C1 segment of cervical spinal cord (tissue), 14 donors: ENCODE measurements at regions not wholly inside any gene's neighbourhood (a gene's known extent, or its start where the extent isn't known, plus 50 kb on each side); places are given as distances from the start of the nearest gene placed in this dataset.
A peak's percentile ranks its signal among the peaks of the same experiment; 100 is the strongest.
"Not testable (repeated sequence)": the region's sequence is repeated elsewhere in the genome, so short reads cannot be mapped to it uniquely, and the experiment has no call there.

Experiments
- DNase-seq, 14 donors: peaks; one replicate each; lab custom pipeline; 2025; lab: John Stamatoyannopoulos, UW

DNA sequence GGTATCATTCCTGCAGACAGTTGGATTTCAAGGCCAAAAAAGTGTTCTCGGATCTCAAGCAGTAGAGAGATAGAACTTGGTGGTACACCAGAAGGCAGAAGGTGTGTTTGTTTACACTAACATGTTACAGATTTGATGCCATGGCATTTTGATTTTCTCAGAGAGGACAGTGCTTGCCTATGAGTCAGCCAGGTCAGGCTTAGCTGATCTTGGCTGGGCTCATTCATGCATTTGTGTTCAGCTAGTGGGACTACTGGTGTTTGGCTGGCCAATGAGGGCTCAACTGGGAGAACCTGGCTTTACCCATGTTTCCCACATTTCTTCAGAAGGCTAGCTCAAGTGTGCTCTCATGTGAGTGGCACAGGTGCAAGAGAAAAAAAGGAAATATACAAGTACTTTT lies 162.0 kb downstream of the C1D start:
- DNase-seq, result no peak

GRCh38 chr2:67904566-67904965 lies 158.2 kb downstream of the C1D start:
- DNase-seq, result no peak

DNA sequence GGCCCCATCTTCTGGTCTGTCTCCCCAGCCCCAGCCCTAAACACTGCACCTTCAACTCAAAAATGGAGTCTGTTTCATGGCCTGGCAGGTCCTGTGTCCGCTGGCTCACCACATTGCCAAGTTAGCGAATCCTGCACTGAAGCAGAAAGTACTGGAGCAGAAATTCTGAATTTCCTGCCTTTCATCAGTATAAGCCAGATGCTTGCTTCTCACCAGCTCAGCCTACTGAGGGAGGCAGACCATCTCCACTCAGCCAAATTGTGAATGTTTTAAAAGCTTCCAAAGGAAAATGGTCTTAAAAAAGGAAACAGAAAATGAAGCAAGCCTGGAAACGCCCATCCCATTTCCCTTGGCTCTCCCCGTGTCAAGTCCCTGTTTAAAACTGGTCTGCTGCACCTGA lies 157.8 kb downstream of the C1D start:
- no peak for DNase-seq

DNA sequence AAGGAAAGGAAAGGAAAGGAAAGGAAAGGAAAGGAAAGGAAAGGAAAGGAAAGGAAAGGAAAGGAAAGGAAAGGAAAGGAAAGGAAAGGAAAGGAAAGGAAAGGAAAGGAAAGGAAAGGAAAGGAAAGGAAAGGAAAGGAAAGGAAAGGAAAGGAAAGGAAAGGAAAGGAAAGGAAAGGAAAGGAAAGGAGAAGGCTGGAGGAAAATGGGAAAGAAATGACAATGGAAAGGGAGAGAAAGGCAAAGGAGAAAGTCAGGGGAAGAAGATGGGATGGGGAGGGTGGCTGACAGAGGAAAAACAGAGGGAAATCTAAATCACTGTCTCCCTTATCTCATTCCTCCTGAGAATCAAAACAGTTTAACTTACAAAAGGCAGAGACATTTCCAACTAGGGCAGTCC lies 156.3 kb downstream of the C1D start:
- DNase-seq, result not testable (repeated sequence)

- DNase-seq, result no peak
Observed at GRCh38 chr2:67917332-67918054, 145.3 kb downstream of the C1D start.

DNA sequence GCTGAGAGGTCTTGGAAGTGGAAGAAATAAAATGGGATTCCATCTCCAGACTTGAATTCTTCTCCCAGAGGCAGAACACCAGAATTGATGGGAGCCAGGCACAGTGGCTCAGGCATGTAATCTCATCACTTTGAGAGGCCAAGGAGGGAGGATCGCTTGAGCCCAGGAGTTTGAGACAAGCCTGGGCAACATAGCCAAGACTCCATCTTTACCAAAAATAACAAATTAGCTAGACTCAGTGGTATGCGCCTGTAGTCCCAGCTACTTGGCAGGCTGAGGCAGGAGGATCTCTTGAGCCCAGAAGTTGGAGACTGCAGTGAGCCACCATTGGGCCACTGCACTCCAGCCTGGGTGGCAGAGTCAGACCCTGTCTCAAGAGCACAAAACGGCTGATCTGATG lies 144.3 kb downstream of the C1D start:
- no peak for DNase-seq

DNA sequence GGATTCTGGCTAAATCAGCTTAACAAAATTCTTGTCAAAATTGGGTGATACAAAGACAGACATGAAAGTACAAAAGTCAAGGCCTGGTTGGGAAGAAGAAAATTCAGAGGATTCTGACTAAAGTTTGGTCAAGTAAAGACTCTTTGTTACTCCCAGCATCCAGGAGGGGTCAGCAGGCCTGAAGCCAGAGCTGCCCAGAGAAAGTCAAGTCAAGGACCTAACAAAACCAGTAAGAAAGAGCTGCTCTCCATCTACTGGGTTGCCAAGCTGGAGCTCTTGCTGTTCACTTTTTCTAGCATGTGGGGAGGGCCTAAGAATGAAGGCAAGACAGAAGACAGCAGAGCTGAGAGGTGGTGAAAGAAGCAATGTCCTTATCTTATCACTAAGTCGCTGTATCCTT lies 143.3 kb downstream of the C1D start:
- DNase-seq, result no peak

DNA sequence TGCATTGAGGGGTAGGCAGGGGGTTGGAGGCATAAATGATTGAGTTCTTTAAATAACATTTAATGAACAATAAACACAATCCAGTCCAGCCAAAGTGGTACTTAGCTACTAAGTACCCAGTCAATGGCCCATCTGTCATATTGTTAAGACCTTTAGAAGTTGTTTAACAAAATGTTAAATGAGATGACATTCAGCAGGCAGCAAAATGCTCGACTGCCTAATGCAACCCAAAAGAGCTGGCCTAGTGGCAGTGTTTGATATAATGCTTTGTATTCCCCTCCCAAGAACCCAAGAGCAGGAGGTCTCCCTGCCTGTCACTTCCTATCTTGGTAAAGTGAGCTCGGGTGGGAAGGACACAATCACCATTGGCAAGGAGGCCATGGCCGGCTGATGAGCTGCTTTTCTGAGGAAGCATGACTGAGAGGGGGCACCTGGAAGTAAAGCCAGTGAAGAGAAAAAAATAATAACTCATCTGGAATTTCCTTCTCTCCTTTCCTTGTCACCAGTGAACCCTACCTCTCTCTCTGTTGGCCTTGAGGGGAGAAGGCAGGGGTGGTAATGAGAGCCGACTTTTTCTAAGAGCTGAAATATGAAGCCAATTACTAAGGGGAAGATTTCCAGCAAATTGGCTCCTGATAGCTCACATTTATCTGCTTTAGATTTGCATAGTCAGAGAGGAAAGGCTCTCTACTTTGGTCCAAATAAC lies 140.6 kb downstream of the C1D start:
- DNase-seq, result no peak

GRCh38 chr2:67923696-67924095 lies 139.1 kb downstream of the C1D start:
- no peak for DNase-seq

GRCh38 chr2:67927501-67927900 lies 135.3 kb downstream of the C1D start:
- no peak for DNase-seq

GRCh38 chr2:67930156-67930555 lies 132.6 kb downstream of the C1D start:
- DNase-seq, result no peak

GRCh38 chr2:67936969-67937368 lies 125.8 kb downstream of the C1D start:
- DNase-seq, result no peak

DNA sequence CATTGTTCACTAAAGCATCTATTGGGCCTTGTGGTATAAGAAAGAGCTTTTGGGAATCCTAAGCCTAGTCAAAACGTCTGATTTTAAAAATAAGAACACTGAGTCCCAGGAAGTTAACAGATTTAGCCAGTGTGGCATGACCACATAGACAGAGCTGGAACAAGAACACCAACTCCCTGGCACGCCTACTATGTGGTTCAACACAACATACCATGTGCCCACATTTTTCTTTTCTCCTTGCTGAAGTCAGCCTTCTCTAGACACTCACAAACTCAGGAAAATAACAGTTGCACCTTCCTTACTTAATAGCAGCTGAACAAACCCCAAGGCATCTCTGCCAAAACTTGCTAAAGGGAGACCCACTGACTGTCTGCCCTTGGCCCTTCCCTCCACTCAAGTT lies 124.8 kb downstream of the C1D start:
- DNase-seq, result peak in 1 of 14 donors; percentile 16

DNA sequence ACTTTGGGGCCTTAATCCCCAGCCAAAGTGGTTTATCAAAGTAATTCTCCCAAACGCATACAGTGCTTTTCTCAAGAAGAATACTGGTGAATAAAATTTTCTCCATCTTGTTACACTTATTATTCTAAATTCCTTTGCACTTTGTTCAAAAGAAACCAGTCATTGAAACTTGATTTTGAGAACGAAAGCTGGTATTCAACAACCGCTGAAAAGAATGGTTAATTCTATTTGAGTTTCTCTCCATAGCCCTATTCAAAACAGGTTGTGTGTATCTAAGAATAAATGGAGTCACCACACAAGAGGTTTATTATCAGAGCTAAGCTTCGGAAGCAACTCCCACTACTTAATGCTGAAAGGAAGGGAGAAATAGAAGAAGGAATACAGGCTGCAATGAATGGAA lies 117.7 kb downstream of the C1D start:
- no peak for DNase-seq

DNA sequence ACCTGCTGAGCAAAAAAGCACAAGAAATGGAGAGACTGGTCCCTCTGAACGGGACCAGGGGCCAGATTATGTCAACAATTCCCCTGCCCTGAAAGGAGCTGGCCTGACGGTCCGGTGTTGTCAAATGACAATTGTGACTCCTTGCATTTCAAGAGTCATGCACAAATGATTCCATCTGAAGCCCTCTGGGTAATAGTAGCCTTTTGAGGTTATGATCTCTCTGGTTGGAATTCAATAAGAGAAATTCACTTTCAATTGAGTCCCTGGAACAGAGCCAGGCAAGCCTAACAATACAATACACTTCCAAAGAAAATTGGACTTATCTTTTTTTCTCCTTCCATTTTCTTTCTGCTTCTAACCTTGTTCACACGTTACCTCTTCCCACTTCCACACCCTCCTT lies 116.9 kb downstream of the C1D start:
- DNase-seq, result no peak

DNA sequence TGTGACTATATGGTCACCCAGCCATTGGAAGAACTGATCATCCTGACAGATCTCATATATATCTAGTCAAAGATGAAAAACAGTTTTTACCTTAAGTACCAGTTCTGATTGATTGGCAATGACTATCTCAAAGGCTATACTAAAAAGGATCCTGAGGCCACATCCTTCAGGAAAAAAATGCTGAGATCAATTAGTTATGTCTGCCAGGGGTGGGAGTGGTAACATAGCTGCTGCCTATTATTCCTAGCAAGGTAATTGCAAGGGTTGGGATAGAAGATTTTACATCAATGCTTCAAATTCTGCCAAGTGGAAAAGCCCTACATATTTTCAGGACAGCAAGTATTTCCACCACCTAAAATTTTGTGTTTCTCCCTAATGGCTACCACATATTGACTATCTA lies 114.7 kb downstream of the C1D start:
- no peak for DNase-seq

GRCh38 chr2:67948506-67948905 lies 114.3 kb downstream of the C1D start:
- DNase-seq, result no peak

- DNase-seq, result no peak
Observed at GRCh38 chr2:67950018-67950417, 112.8 kb downstream of the C1D start.

- DNase-seq, result no peak
Observed at GRCh38 chr2:67950919-67951318, 111.9 kb downstream of the C1D start.

- DNase-seq, result no peak
Observed at GRCh38 chr2:67952066-67952465, 110.7 kb downstream of the C1D start.

DNA sequence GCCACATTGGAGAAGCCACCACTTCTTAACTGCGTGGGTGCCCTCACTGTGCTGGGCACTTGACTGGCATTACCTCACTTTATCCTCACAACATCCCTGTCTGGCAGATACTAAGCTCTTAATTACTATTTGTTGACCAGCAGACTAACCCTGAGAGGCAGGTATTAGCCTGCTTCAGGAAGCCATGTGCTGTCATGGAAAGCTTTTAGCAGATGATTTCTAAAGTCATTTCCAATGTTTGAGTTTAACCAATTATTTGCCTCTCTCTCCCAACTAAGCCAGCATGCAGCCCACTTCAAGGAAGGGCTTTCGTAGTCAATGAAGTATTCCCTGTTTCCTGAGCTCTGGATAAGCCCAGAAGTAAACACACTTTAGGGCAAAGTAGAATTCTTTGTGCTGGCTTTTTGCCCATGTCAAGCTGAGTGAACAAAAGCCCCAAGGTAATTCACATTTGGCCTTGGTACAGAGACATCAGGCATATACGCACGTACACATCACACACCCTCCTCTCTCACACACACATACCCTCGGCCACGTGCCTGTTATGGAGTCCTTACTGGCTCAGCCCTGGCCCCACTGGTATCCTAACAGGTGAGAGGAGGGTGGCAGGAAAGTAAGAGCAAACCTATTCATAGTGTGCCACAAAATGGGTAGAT lies 108.6 kb downstream of the C1D start:
- no peak for DNase-seq

DNA sequence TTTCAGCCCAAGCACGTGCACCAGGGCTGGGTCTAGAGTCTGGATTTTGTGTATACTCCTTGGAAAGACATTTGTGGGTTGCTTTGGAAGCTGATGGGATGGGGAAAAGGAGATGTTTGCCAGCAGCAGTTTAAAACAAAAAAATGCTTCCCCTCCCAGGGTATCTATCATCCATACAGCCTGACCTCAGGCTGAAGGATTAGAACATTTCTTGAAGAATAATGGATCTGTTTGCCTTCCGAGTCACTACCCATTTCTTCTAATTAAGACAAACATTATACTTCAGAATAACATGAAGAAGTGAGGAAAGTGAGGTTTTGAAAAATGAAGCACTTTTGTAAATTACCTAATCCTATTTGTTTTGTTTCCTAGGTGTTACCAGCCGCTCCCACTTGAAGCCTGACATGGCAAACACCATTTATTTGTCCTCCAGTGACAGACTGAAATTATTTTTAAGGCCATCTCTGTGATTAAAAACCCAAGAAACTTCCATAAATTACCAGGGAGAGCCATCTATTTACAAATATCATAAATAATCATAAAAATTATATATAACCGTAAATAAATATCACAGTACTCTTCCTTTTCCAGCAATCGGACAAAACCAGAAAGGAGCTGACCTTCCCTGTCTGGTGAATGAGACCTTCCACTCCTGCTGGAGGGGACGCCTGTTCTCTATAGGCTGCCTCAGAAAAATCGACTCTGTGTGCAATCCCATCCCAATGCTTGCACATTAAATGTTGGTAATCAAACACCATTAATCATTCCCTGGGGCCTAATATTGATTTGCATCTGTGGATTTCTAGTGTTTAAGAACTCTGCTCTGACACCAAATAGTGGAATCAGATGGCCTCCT lies 106.8 kb downstream of the C1D start:
- no peak for DNase-seq
